Chondrocyte (in vitro differentiated cells): ENCODE measurements at regions not wholly inside any gene's neighbourhood (a gene's known extent, or its start where the extent isn't known, plus 50 kb on each side); places are given as distances from the start of the nearest gene placed in this dataset.
A peak's percentile ranks its signal among the peaks of the same experiment; 100 is the strongest.

Experiments used
- DNase-seq: peaks from one replicate; pipeline ENCODE4 v3.0.0; 2021; ENCODE audit warnings: mixed read lengths, low spot score
- H3K27ac Mint-ChIP-seq: one replicate; pipeline ENCODE4 v1.8.0; 2021; ENCODE audit warnings: mild to moderate bottlenecking, moderate library complexity, mixed read lengths; ENCODE audit not compliant: unreplicated experiment
- H3K27me3 Mint-ChIP-seq: 2 replicates; pipeline ENCODE4 v1.8.0; 2021; ENCODE audit warnings: low read depth, mixed read lengths
- H3K36me3 Mint-ChIP-seq: 2 replicates; pipeline ENCODE4 v1.8.0; 2021; ENCODE audit warnings: low read depth, mixed read lengths
- H3K4me1 Mint-ChIP-seq: 2 replicates; pipeline ENCODE4 v1.8.0; 2021; ENCODE audit warnings: low read depth, mild to moderate bottlenecking, mixed read lengths
- H3K4me3 Mint-ChIP-seq: one replicate; pipeline ENCODE4 v1.8.0; 2021; ENCODE audit warnings: mild to moderate bottlenecking, moderate library complexity, mixed read lengths; ENCODE audit not compliant: unreplicated experiment
- H3K9me3 Mint-ChIP-seq: 2 replicates; pipeline ENCODE4 v1.8.0; 2021; ENCODE audit warnings: low read depth, mixed read lengths
- CTCF ChIP-seq: fragments of 200-600 bp; sonication (generic); IDR thresholded peaks from 2 replicates; pipeline ENCODE4 v1.5.0; 2021; ENCODE audit warnings: antibody characterized with exemption, mild to moderate bottlenecking, moderate library complexity

GRCh38 chr1:82073071-82073470 is 272.3 kb downstream of the ADGRL2 start:
- Mint-ChIP-seq H3K9me3 (no peaks in the 10 kb centered on the region), H3K4me3 (no peak overlapping the region), H3K27ac (no peak overlapping the region), H3K27me3 (no peaks in the 10 kb centered on the region), H3K4me1 (peaks cover 23% of the 10 kb centered on the region), H3K36me3 (no peaks in the 10 kb centered on the region)
- TF ChIP-seq CTCF: no peak
- DNase-seq: no peak

GRCh38 chr1:82065916-82066315 is 265.2 kb downstream of the ADGRL2 start:
- no peak for DNase-seq
- Mint-ChIP-seq H3K27me3 (no peaks in the 10 kb centered on the region), H3K4me1 (peaks cover 8% of the 10 kb centered on the region), H3K36me3 (no peaks in the 10 kb centered on the region), H3K9me3 (peaks cover 3% of the 10 kb centered on the region), H3K27ac (no peak overlapping the region), H3K4me3 (no peak overlapping the region)
- TF ChIP-seq CTCF: no peak

GRCh38 chr1:82064691-82065090 is 264.0 kb downstream of the ADGRL2 start:
- Mint-ChIP-seq H3K4me3 (no peak overlapping the region), H3K27ac (no peak overlapping the region), H3K36me3 (no peaks in the 10 kb centered on the region), H3K4me1 (peaks cover 8% of the 10 kb centered on the region), H3K9me3 (peaks cover 3% of the 10 kb centered on the region), H3K27me3 (no peaks in the 10 kb centered on the region)
- no peak for DNase-seq
- no peak for TF ChIP-seq CTCF

GRCh38 chr1:82062206-82062605 is 261.5 kb downstream of the ADGRL2 start:
- Mint-ChIP-seq H3K9me3 (peaks cover 3% of the 10 kb centered on the region), H3K4me1 (peaks cover 8% of the 10 kb centered on the region), H3K27me3 (no peaks in the 10 kb centered on the region), H3K27ac (no peak overlapping the region), H3K4me3 (no peak overlapping the region), H3K36me3 (no peaks in the 10 kb centered on the region)
- no peak for DNase-seq
- TF ChIP-seq CTCF: no peak

DNA sequence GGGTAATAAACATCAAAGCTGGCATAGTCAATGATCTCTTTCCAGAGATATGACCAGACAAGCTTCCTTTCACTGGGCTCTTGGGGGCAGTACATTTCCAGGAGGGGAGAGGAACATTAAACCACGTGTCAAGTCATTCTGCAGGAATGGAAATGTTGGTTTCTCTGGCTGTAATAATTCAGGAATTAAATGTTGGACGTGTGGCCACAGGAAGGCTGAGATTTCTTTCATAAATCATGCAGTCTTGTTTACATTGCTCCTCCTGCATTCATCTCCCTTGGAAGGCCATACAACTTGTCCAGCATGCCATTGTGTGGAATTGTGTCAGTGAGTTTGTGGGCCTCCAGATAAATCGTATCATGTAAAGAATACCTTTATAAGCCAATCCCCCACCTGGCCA is 259.2 kb downstream of the ADGRL2 start:
- Mint-ChIP-seq H3K36me3 (no peaks in the 10 kb centered on the region), H3K4me1 (peaks cover 8% of the 10 kb centered on the region), H3K27ac (no peak overlapping the region), H3K9me3 (peaks cover 10% of the 10 kb centered on the region), H3K4me3 (no peak overlapping the region), H3K27me3 (no peaks in the 10 kb centered on the region)
- TF ChIP-seq CTCF: peak; percentile 49
- no peak for DNase-seq
